ENCODE measurements at regions not wholly inside any gene's neighbourhood (a gene's known extent, or its start where the extent isn't known, plus 50 kb on each side); places are given as distances from the start of the nearest gene placed in this dataset.

DNA sequence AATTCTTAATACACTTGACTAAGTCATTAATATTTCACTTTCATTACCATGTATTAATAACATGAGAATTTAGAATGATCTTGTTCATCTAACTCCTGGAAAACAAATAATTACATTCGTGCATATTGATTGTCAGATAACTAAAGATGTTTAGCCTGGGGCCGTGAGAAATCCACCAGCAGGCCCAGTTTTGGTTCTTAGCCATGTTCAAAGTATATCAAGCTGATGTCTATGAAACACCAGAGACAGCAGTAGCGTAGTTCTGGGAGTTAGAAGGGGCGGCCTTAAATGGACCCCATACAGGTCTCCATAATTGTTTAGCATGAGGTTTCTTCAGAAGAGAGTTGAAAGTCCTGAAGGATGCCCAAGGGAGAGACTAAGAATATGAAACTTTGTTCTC, 103.6 kb upstream of the DPH6 start:
- TF ChIP-seq, protein P1, sequence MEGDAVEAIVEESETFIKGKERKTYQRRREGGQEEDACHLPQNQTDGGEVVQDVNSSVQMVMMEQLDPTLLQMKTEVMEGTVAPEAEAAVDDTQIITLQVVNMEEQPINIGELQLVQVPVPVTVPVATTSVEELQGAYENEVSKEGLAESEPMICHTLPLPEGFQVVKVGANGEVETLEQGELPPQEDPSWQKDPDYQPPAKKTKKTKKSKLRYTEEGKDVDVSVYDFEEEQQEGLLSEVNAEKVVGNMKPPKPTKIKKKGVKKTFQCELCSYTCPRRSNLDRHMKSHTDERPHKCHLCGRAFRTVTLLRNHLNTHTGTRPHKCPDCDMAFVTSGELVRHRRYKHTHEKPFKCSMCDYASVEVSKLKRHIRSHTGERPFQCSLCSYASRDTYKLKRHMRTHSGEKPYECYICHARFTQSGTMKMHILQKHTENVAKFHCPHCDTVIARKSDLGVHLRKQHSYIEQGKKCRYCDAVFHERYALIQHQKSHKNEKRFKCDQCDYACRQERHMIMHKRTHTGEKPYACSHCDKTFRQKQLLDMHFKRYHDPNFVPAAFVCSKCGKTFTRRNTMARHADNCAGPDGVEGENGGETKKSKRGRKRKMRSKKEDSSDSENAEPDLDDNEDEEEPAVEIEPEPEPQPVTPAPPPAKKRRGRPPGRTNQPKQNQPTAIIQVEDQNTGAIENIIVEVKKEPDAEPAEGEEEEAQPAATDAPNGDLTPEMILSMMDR (IDR thresholded peaks at IDR 0.05; ENCODE audit: insufficient read depth, low read depth, low read length), result no peak
- no peak overlapping the region for H3K4me3 ChIP-seq (ENCODE audit: low read depth, low read length)
- no peak for DNase-seq (ENCODE audit: low read depth)

DNA sequence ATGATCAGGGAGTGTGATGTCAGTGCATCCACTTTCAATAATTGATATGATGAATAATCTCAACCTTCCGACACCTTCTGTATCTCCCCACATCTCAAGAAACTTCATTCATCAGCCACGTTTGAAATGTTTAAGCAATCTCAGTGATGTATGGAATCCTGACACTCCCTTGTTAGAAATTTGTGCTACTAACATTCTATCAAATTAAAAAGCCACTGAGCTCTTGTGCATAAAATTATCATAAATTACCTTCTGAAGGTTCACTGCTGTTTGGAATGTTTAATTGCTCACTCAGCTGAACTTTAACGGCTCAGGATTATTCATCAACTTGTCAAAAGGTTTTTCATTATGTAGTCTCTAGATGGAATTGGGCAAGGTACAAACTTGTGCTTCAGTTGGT, 108.4 kb upstream of the DPH6 start:
- TF ChIP-seq, protein P1 (IDR thresholded peaks at IDR 0.05; ENCODE audit: insufficient read depth, low read depth, low read length), result no peak
- H3K4me3 ChIP-seq (ENCODE audit: low read depth, low read length), result no peak overlapping the region
- DNase-seq (ENCODE audit: low read depth), result no peak

DNA sequence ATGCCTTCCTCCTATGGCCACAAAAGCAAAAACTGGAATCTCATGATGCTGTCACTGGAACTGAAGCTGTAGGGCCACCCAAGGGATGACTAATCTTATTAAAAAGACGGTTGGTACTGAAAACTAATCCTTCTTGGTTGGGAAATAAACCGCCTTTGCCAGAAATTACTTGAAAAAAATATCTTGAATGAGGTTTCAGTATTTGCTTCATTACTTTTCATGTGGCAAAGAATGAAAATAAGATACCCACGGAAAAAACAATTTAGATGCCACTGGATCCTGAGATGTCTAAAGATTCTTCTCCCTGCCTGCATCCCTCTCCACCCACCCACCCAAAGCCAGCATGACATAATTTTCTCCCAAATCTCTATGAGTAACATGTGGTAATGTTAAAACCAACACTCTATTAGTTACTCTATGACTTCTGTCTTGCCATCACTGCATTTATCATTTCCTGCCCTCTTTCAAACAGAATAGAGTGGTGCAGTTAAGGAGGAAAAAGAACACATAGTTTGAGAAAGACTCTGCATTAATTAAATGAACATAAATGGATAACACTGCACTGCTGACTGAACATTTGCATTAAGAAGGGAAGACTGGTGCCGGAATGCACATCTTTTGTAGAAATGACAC, 111.8 kb upstream of the DPH6 start:
- TF ChIP-seq, protein P1 (IDR thresholded peaks at IDR 0.05; ENCODE audit: insufficient read depth, low read depth, low read length), result no peak
- no peak overlapping the region for H3K4me3 ChIP-seq (ENCODE audit: low read depth, low read length)
- no peak for DNase-seq (ENCODE audit: low read depth)

DNA sequence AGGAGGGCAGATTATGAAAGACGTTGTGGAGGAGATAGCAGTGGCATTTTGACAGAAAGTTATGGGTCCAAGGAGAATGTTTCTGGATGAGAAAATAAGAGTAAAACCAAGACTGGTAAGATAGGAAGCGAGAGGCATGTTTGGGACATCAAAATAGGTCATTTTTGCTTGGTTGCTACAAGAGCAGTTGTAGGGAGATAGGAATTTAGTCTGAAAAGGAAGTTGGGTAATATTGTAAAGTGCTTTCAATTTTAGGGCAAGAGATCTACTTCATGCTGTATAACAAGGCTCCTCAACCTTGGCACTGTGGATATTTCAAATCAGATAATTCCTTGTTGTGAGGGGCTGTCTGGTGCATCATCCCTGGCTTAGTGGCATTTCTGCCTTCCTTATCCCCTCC, 118.0 kb upstream of the DPH6 start:
- TF ChIP-seq, protein P1 (IDR thresholded peaks at IDR 0.05; ENCODE audit: insufficient read depth, low read depth, low read length), result no peak
- peak; percentile 19 for DNase-seq (ENCODE audit: low read depth)
- H3K4me3 ChIP-seq (ENCODE audit: low read depth, low read length), result no peak overlapping the region

DNA sequence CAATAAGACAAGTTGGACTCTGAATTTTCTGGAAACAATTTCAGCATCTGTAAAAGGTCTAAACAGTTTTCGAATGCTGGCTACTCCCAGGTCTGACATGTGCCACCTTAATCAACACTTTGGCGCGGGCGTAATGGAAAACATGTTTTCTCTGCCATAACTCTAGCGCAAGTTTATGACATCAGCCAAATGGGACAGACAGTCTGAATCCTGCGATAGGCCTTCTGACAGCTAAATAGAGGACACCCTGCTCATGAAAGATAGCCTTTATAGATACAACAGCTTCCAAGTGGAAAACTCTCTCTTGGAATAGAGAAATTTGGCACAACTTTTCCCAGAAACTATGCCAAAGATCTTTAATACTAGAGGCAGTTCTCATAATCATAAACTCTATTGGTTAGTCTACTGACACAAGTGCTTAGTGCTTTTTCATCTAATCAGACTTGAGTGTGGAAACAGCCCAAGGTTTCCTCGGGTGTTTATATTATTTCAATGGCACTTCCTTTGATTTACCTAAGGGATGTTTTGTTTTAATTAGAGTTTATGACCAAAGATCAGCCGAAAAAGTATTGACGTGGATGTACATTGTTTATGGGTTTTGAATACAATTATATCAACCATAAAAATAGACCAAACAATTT, 120.1 kb upstream of the DPH6 start:
- TF ChIP-seq, protein P1 (IDR thresholded peaks at IDR 0.05; ENCODE audit: insufficient read depth, low read depth, low read length), result no peak
- H3K4me3 ChIP-seq (ENCODE audit: low read depth, low read length), result no peak overlapping the region
- peak; percentile 16 for DNase-seq (ENCODE audit: low read depth)

DNA sequence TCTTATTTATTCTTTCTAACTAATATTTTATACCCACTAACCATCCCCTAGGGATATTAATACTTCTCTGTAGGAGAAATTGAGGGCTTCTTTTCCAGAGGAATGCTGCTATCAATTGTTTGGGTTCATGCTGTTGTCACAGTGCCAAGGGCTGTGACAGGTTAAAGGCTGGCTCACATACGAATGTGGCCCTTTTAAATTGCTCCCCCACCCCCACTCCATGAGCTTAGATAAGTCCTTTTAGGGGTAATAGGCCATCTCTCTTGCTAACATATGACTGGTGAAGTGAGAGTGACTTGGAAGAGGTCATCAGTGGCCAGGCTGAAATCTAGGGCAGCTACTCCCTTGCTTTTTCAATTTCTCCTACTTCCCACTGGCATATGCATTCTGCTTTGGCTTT, 121.9 kb upstream of the DPH6 start:
- TF ChIP-seq, protein P1 (IDR thresholded peaks at IDR 0.05; ENCODE audit: insufficient read depth, low read depth, low read length), result no peak
- DNase-seq (ENCODE audit: low read depth), result no peak
- H3K4me3 ChIP-seq (ENCODE audit: low read depth, low read length), result no peak overlapping the region

DNA sequence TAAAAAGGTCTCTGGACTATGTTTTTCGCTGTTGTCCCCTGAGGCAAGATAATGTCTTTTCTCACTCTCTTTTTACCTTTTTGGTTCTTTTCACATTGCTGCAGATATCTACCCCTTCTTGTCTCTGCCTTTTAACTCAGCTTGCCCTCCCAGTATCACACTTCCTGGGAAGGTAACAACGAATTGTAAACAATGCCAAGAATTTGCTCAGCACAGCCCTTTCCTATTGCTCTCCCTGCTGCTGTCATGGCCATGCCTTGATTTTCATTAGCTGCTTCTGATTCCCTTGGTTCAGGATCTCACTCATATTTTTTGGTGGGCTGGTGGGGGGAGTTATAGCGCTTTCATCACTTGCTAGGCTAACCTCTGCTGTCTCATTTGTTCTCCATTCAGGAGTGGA, 123.1 kb upstream of the DPH6 start:
- TF ChIP-seq, protein P1 (IDR thresholded peaks at IDR 0.05; ENCODE audit: insufficient read depth, low read depth, low read length), result no peak
- no peak for DNase-seq (ENCODE audit: low read depth)
- H3K4me3 ChIP-seq (ENCODE audit: low read depth, low read length), result no peak overlapping the region

Measured in fibroblast of villous mesenchyme (primary cell).